HG03378 (cell line): ENCODE measurements at regions not wholly inside any gene's neighbourhood (a gene's known extent, or its start where the extent isn't known, plus 50 kb on each side); places are given as distances from the start of the nearest gene placed in this dataset.

ENCODE experiments used
- ATAC-seq: cut with Tn5 transposase; IDR thresholded peaks from one replicate; pipeline ENCODE4 v1.9.1; 2021; ENCODE audit warnings: mild to moderate bottlenecking, moderate library complexity; ENCODE audit not compliant: unreplicated experiment

GRCh38 chr3:156760333-156760732 is 65.8 kb upstream of the LEKR1 start:
- peak; percentile 95 for ATAC-seq

GRCh38 chr3:156761007-156761406 is 65.1 kb upstream of the LEKR1 start:
- ATAC-seq: peak; percentile 15

- no peak for ATAC-seq
Observed at GRCh38 chr3:156761713-156762451, 64.3 kb upstream of the LEKR1 start.

- no peak for ATAC-seq
Observed at GRCh38 chr3:156762631-156763185, 63.4 kb upstream of the LEKR1 start.

- ATAC-seq: no peak
Observed at GRCh38 chr3:156763386-156763785, 62.8 kb upstream of the LEKR1 start.

- no peak for ATAC-seq
Observed at GRCh38 chr3:156763931-156764720, 62.0 kb upstream of the LEKR1 start.

GRCh38 chr3:156764751-156765150 is 61.4 kb upstream of the LEKR1 start:
- no peak for ATAC-seq

- ATAC-seq: no peak
Observed at GRCh38 chr3:156768390-156768789, 57.8 kb upstream of the LEKR1 start.

GRCh38 chr3:156769721-156770654 is 56.2 kb upstream of the LEKR1 start:
- ATAC-seq: no peak

- no peak for ATAC-seq
Observed at GRCh38 chr3:156770699-156771414, 55.3 kb upstream of the LEKR1 start.

GRCh38 chr3:156772588-156773206 is 53.5 kb upstream of the LEKR1 start:
- ATAC-seq: no peak

GRCh38 chr3:156776031-156776430 is 50.1 kb upstream of the LEKR1 start:
- no peak for ATAC-seq
